ENCODE measurements at regions not wholly inside any gene's neighbourhood (a gene's known extent, or its start where the extent isn't known, plus 50 kb on each side); places are given as distances from the start of the nearest gene placed in this dataset.

DNA sequence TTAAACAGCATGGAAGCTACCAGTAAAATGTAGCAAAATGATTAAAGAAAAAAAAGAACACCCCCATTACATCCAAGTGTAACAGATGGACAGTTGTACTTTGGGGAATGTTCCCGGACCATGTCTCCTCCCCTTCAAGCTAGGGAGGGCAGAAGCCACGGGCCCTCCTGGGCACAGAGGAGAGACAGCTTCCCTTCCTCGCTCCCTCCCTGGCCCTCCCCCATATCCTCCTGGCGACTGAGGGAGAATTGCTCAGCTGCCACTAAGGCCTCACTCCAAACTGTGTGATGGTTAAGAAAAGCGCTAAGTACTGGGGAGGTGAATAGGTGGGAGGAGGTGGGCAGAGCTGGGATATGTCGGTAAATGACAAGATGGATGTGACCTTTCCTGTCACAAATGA, 358.0 kb downstream of the HRH4 start:
- TF ChIP-seq POLR2A (IDR thresholded peaks at IDR 0.05; ENCODE audit: low read depth, low read length) (no peak), POU2F2 (IDR thresholded peaks at IDR 0.05; ENCODE audit: low read depth, low read length) (no peak), POLR2AphosphoS5 (IDR thresholded peaks at IDR 0.05; ENCODE audit: low read depth, low read length) (no peak), SPI1 (IDR thresholded peaks at IDR 0.05; ENCODE audit: low read depth, low read length) (no peak), PAX5 (IDR thresholded peaks at IDR 0.05; ENCODE audit: insufficient read depth, low read length, severe bottlenecking) (no peak), TAF1 (IDR thresholded peaks at IDR 0.05; ENCODE audit: low read depth, low read length) (no peak)
